Left renal cortex interstitium (tissue), 4 donors: ENCODE measurements at regions not wholly inside any gene's neighbourhood (a gene's known extent, or its start where the extent isn't known, plus 50 kb on each side); places are given as distances from the start of the nearest gene placed in this dataset.

ENCODE experiments used
- DNase-seq, 4 donors: peaks; one replicate each; pipeline ENCODE4 v3.0.0-alpha.2; 2013; ENCODE audit warnings: low read depth in 4 of 4, low spot score in 2 of 4, missing footprints in 1 of 4

GRCh38 chr5:4053136-4053535 is 457.5 kb downstream of the IRX1 start:
- DNase-seq: no peak

GRCh38 chr5:4054092-4054491 is 458.5 kb downstream of the IRX1 start:
- DNase-seq: no peak

- no peak for DNase-seq
These were observed 463.3 kb downstream of the IRX1 start for GRCh38 chr5:4058899-4059298.

- DNase-seq: no peak
These were observed 470.1 kb downstream of the IRX1 start for GRCh38 chr5:4065472-4066320.

DNA sequence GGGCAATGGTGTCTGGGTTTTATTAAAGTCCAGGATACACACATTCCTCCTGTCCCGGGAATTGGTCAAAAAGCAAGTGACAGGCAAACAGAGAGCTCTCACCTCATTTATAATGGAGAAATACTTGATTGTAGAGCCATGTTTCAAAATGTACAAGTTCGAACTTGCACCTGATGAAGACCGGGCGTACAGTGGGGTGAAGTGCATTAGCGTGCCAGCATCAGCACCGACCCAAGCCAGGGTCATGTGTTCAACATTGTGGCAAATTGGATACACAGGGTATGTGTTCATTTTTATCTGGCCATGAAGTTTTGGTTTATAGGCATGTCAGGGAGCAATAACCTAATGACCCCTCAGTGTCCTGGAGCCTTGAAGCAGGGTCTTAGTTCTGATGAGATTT is 472.5 kb downstream of the IRX1 start:
- no peak for DNase-seq

GRCh38 chr5:4078544-4078943 is 482.9 kb downstream of the IRX1 start:
- no peak for DNase-seq

DNA sequence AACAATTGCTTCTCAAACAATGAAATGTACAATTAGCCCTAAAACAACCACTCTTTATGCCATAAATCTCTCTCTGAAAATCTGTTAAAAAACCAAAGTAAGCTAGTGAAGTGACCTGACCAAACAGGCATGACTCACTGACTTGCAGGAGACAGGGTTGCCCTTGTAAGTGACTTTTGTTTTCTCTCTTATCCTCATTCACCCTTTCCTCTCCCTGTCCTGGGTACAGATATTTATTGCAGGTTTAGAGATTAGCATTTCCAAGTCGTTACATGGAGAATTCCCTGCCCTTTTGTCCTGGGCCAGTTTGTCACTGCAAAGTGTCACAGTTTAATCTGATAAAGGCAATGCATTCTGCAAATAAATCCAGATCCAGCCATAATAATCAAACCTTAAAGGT is 484.2 kb downstream of the IRX1 start:
- no peak for DNase-seq

- no peak for DNase-seq
These were observed 484.7 kb downstream of the IRX1 start for GRCh38 chr5:4080370-4080769.

DNA sequence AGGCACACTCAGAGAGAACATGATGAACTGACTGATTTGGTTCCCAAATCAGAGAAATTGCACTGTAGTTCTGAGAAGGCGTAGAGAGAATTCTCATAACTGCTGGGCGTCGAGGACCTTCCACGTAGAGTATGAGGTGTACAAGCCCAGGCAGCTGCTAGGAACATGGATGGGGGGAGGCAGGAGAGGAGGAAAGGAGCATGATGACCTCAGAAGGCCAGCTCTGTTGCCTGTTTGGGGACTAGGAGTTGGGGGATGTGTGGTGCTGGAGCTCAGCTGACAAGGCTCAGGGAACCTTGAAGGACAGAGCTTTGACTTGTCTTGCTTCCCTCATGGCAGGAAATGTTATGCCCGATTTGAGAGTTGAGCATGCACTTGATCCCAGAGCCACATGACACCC is 485.4 kb downstream of the IRX1 start:
- DNase-seq: no peak

DNA sequence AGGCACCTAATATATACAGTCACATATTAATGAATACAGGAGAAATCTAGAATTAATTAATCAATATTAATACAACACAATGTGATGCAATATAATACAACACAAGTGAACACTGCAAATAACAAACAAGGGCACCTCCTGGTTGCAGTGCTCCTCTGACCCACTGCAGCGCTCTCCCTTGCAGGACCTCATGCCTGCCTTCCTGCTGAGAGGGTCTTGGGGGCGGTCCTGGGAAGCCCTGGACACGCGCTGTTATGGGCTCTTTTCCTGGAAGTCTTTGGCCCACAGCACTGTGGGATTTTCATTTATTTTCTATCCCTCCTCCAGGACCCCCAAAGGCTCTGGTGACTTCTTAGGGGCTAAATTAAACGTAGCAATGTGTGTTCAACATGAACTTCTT is 485.8 kb downstream of the IRX1 start:
- DNase-seq: no peak

GRCh38 chr5:4082966-4083564 is 487.4 kb downstream of the IRX1 start:
- no peak for DNase-seq

DNA sequence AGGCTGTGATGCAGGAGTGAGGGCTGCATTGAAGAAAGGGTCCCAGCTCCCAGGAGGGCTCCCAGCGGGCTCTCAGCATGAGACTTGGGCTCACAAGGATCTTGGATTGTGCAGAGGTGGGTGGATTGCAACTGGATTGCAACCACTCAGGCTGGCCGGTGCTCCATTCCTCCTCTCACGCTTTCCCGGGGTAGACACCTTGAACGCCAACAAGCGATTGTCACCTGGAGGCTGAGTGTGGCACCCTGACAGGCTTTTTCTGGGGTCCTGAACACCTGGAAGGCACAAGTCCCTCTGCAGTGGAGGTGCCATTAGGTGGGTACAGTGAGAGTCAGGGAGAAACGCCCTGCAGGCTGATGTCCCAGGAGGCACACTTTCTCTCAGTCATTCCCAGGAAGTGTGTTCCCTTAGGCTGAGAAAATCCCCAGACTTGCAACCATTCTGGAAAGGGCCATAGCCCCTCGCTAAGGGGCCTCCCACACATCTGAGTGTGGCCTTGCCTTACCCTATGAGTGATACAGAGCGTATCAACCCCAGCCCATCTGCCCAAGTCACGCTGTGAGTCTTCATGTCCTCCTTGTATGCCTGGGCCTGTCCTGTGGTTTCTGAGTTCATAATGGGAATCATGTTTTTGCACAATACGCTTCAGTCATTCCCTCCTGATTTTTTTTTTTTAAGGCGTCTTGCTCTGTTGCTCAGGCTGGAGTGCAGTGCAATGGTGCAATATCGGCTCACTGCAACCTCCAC is 488.1 kb downstream of the IRX1 start:
- DNase-seq: no peak

DNA sequence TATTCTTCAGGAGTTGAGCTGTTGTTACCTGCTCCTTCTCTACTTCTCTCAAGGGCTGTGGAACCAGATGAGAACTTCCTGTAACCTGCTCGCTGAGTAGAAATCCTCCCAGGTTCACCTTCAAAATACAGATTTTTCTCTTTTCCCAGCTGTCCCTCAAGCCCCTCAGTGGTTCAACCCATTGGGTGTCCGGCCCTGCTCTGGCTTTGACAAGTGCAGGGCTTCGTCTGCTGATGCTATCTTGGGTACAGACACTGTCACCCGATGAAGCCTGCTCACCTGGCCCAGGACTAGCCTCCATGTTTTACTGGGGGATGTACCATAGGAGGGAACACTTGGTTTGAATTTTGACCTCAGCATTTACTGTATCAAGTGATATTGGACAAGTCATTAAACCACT is 490.4 kb downstream of the IRX1 start:
- DNase-seq: no peak

DNA sequence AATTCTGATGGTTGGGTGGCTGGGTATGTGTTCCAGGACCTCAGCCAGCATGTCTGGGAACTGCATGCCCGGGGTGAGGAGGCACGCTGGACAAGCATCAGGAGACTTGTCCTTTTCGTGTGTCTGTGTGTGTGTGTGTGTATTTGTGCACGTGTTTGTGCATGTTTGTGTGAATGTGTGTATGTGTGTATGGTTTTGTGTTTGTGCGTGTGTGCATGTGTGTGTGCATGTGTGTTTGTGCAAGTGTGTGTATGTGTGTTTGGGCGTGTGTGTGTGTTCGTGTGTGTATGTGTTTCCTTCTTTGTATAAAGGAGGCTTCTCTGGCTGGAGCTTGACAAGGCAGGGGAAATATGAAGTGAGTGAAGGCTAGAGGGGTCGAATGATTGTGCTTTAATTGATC is 491.5 kb downstream of the IRX1 start:
- DNase-seq: no peak

DNA sequence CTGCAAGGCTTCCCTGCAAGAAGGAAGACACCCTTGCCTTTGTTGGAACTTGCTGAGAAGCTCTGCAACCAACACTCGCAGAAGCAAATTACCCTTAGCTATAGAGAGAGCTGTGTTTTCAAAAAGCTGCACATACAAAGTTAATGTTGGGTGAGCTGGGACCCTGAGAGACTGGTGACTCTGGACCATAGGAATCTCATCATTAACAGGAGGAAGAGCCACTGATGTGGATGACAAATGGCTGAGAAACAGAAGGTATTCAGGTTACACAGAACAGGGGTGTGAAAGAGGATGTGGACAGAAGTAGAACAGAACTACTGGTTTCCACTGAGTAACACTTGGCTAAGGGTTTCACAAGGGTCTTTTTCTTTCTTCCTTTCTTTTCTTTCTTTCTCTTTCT is 493.5 kb downstream of the IRX1 start:
- no peak for DNase-seq

GRCh38 chr5:4093236-4093635 is 497.6 kb downstream of the IRX1 start:
- DNase-seq: no peak

GRCh38 chr5:4093970-4094369 is 498.3 kb downstream of the IRX1 start:
- no peak for DNase-seq

DNA sequence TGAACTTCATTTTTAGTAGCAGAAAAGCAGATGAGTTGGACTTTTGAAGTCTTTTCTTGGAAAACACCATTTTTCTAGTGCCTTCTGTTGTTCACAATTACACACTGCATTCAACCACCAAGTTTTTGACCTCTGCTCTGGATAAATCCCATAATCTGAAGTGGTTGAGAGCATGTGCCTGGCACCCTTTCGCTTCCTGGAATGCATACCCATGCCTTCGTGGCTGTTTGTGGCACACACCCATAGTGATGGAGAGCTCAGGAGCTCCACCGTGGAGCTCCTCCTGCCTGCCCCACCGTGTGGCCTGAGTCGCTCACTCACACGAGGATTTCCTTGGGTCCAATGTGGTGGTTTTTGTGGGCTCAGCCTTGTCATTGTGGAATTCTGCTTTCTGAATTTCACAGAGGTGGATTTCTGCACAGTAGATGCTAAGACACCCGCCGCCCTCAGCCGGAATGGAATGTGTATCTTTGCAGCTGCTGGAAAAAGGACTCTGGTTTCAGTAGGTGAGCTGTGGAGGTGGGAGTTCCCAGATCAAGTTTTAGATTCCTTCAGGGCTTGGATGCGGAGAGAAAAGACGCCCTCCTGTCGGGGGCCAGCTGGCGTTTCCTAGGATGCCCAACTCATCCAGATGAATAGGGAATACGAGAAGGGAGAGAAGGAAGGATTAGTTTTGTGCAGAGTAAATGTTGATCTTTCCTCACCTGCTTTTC is 500.4 kb downstream of the IRX1 start:
- DNase-seq: peak; percentile 9 to 37 (median 20)

DNA sequence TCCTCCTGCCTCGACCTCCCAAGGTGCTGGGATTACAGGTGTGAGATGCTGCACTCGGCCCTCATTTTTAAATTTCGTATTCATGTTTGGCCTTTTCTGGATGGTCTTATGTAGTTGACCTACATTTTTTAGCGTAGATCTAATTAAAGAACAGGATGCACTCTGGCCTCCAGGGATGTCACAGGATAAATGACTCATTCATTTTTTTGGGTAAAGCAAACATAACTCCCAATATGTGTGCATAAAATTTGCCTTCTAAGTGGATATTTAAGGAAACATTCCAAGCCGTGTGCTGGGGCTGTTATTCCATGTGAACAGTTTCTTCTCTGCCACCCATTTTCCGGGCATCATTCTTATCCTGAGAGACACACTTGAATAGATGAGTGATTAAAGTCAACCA is 501.6 kb downstream of the IRX1 start:
- DNase-seq: no peak

- DNase-seq: no peak
These were observed 502.6 kb downstream of the IRX1 start for GRCh38 chr5:4098226-4098625.

- DNase-seq: no peak
These were observed 503.8 kb downstream of the IRX1 start for GRCh38 chr5:4099386-4099785.
